Trophoblast cell (in vitro differentiated cells and primary cell): ENCODE measurements at regions not wholly inside any gene's neighbourhood (a gene's known extent, or its start where the extent isn't known, plus 50 kb on each side); places are given as distances from the start of the nearest gene placed in this dataset.
A peak's percentile ranks its signal among the peaks of the same experiment; 100 is the strongest.

Source experiments
- DNase-seq, 2 donors: peaks; one replicate each; pipeline ENCODE4 v3.0.0-alpha.2; 2016
- H2AFZ ChIP-seq: 2 replicates; pipeline ENCODE4 v1.6.1; 2013; ENCODE audit warnings: low read length, moderate library complexity, mild to moderate bottlenecking; ENCODE audit not compliant: insufficient read depth, poor library complexity
- H2AK5ac ChIP-seq: 2 replicates; pipeline ENCODE4 v1.6.1; 2013; ENCODE audit warnings: mild to moderate bottlenecking, low read length
- H2BK120ac ChIP-seq: 2 replicates; pipeline ENCODE4 v1.6.1; 2013; ENCODE audit warnings: low read length, mild to moderate bottlenecking, moderate library complexity; ENCODE audit not compliant: insufficient read depth, poor library complexity
- H2BK12ac ChIP-seq: 2 replicates; pipeline ENCODE4 v1.6.1; 2013; ENCODE audit warnings: mild to moderate bottlenecking, low read length, moderate library complexity
- H2BK5ac ChIP-seq: 2 replicates; pipeline ENCODE4 v1.6.1; 2013; ENCODE audit warnings: low read length, low read depth, moderate library complexity, mild to moderate bottlenecking; ENCODE audit not compliant: poor library complexity
- H3K14ac ChIP-seq: 2 replicates; pipeline ENCODE4 v1.6.1; 2013; ENCODE audit warnings: mild to moderate bottlenecking, low read length
- H3K18ac ChIP-seq: 2 replicates; pipeline ENCODE4 v1.6.1; 2013; ENCODE audit warnings: mild to moderate bottlenecking, low read length
- H3K23ac ChIP-seq: 2 replicates; pipeline ENCODE4 v1.6.1; 2013; ENCODE audit warnings: low read length
- H3K27ac ChIP-seq: 2 replicates; pipeline ENCODE4 v1.5.1; 2013; ENCODE audit warnings: low read depth, mild to moderate bottlenecking, inconsistent platforms, low read length, moderate library complexity
- H3K27me3 ChIP-seq: 2 replicates; pipeline ENCODE4 v1.6.1; 2013; ENCODE audit warnings: inconsistent platforms, mild to moderate bottlenecking, low read length, moderate library complexity; ENCODE audit not compliant: insufficient read depth
- H3K36me3 ChIP-seq, 2 experiments: 1 replicate in 1 of 2; 2 replicates in 1 of 2; pipeline ENCODE4 v1.6.1; 2013; ENCODE audit warnings: low read length in 2 of 2, mild to moderate bottlenecking in 2 of 2, moderate library complexity in 1 of 2; ENCODE audit not compliant: insufficient read depth in 2 of 2, control insufficient read depth in 1 of 2
- H3K4ac ChIP-seq: 2 replicates; pipeline ENCODE4 v1.6.1; 2013; ENCODE audit warnings: low read depth, mild to moderate bottlenecking, low read length, moderate library complexity
- H3K4me1 ChIP-seq, 2 experiments: 1 replicate in 1 of 2; 2 replicates in 1 of 2; pipeline ENCODE4 v1.6.1; 2013; ENCODE audit warnings: low read length in 2 of 2, mild to moderate bottlenecking in 2 of 2, moderate library complexity in 1 of 2; ENCODE audit not compliant: insufficient read depth in 2 of 2, control insufficient read depth in 1 of 2
- H3K4me2 ChIP-seq: 2 replicates; pipeline ENCODE4 v1.6.1; 2013; ENCODE audit warnings: inconsistent platforms, mild to moderate bottlenecking, low read length, moderate library complexity
- H3K4me3 ChIP-seq: 2 replicates; pipeline ENCODE4 v1.5.1; 2013; ENCODE audit warnings: mild to moderate bottlenecking, low read depth, low read length, inconsistent platforms
- H3K79me1 ChIP-seq: one replicate; pipeline ENCODE4 v1.6.1; 2013; ENCODE audit warnings: low read length
- H3K79me2 ChIP-seq: 2 replicates; pipeline ENCODE4 v1.6.1; 2013; ENCODE audit warnings: low read length, mild to moderate bottlenecking; ENCODE audit not compliant: control insufficient read depth, insufficient read depth, poor library complexity
- H3K9ac ChIP-seq: 2 replicates; pipeline ENCODE4 v1.6.1; 2013; ENCODE audit warnings: mild to moderate bottlenecking, low read length
- H3K9me3 ChIP-seq: 2 replicates; pipeline ENCODE4 v1.6.1; 2013; ENCODE audit warnings: low read depth, mild to moderate bottlenecking, control low read depth, inconsistent platforms, low read length; ENCODE audit not compliant: insufficient read depth
- H4K12ac ChIP-seq: 2 replicates; pipeline ENCODE4 v1.6.1; 2013; ENCODE audit warnings: low read depth, mild to moderate bottlenecking, low read length, moderate library complexity
- H4K8ac ChIP-seq: 2 replicates; pipeline ENCODE4 v1.6.1; 2013; ENCODE audit warnings: low read depth, mild to moderate bottlenecking, low read length, moderate library complexity
- H4K91ac ChIP-seq: one replicate; pipeline ENCODE4 v1.6.1; 2013; ENCODE audit warnings: low read depth, mild to moderate bottlenecking, low read length, moderate library complexity
- whole genome bisulfite sequencing: extraction: QIAGEN DNeasy Blood & Tissue Kit; methylation state at CpG from one replicate; pipeline ENCODE4 v1.1.7; 2013; ENCODE audit warnings: missing lambda C conversion rate; ENCODE audit not compliant: insufficient read length, insufficient coverage; ENCODE audit errors: extremely low coverage; 5-methylcytosine and 5-hydroxymethylcytosine counted together

DNA sequence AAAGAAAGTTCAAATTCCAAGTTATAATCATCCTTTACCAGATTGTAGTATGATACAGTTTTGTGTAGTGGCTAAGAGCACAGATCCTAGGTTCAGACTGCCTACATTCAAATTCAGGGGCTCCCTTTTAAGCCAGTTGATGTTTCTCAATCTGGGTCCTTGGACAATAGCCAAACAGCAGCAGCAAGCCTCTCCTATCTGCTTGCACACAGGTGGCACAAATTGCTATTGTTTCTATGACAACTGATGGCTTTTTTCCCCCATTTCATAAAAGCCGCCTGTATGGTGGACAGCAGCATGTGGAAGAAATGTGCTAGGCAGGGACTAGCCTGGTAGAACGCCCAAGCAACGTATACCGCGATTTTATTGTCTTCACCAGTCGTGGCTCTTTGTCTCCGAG, 76.5 kb downstream of the S1PR1 start:
- no peaks in the 10 kb centered on the region for H3K79me2 ChIP-seq
- H3K9ac ChIP-seq: no peak overlapping the region
- peaks cover 5 to 6% of the 10 kb centered on the region in 2 experiments for H3K4me1 ChIP-seq
- no peak overlapping the region for H2AK5ac ChIP-seq
- H2BK120ac ChIP-seq: no peak overlapping the region
- H2BK12ac ChIP-seq: no peak overlapping the region
- no peak for DNase-seq
- H4K12ac ChIP-seq: no peak overlapping the region
- no peak overlapping the region for H3K18ac ChIP-seq
- H4K8ac ChIP-seq: no peak overlapping the region
- no peak overlapping the region for H3K14ac ChIP-seq
- no peak overlapping the region for H3K27ac ChIP-seq
- WGBS: no CpG with 5 or more reads among the region's 7 CpGs
- no peaks in the 10 kb centered on the region for H3K36me3 ChIP-seq
- H4K91ac ChIP-seq: no peak overlapping the region
- no peak overlapping the region for H2AFZ ChIP-seq
- H3K79me1 ChIP-seq: no peaks in the 10 kb centered on the region
- H3K4me3 ChIP-seq: no peak overlapping the region
- H2BK5ac ChIP-seq: no peak overlapping the region
- H3K4me2 ChIP-seq: no peak overlapping the region
- no peak overlapping the region for H3K23ac ChIP-seq
- no peaks in the 10 kb centered on the region for H3K9me3 ChIP-seq
- peaks cover 7% of the 10 kb centered on the region for H3K27me3 ChIP-seq
- H3K4ac ChIP-seq: no peak overlapping the region

DNA sequence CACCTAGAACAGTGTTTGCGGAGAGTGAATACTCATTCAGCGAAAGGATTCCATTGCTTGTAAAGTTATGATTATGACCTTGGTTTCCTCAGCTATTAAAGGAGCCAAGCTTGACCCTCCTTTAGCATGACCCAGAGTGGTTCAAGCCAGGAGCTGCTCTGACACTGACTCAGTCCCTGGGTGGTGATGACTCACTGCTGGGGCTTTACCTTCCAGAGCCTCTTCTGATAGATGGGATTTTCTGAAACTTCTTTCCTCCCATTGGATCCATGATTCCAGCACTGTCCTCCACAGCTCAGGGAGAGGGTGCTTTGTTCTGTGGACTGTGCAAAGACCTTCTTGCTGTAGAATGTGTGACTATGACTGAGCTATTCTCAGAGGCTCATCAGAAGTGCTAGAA, 77.4 kb downstream of the S1PR1 start:
- H3K79me2 ChIP-seq: no peaks in the 10 kb centered on the region
- no peak overlapping the region for H2AK5ac ChIP-seq
- no peak overlapping the region for H2BK12ac ChIP-seq
- H2BK120ac ChIP-seq: no peak overlapping the region
- no peak overlapping the region for H3K23ac ChIP-seq
- no peak overlapping the region for H3K4me2 ChIP-seq
- H3K14ac ChIP-seq: no peak overlapping the region
- H3K18ac ChIP-seq: no peak overlapping the region
- no peak overlapping the region for H3K4ac ChIP-seq
- no peak overlapping the region for H4K91ac ChIP-seq
- H4K8ac ChIP-seq: no peak overlapping the region
- H3K9me3 ChIP-seq: no peaks in the 10 kb centered on the region
- WGBS: no CpG with 5 or more reads among the region's 2 CpGs
- no peak overlapping the region for H2AFZ ChIP-seq
- peaks cover 7% of the 10 kb centered on the region for H3K27me3 ChIP-seq
- H3K79me1 ChIP-seq: no peaks in the 10 kb centered on the region
- no peak overlapping the region for H3K4me3 ChIP-seq
- no peak overlapping the region for H3K27ac ChIP-seq
- no peak overlapping the region for H3K9ac ChIP-seq
- H3K4me1 ChIP-seq: peaks cover 5 to 6% of the 10 kb centered on the region in 2 experiments
- H2BK5ac ChIP-seq: no peak overlapping the region
- no peak overlapping the region for H4K12ac ChIP-seq
- DNase-seq: peak; percentile 8 to 36
- no peaks in the 10 kb centered on the region for H3K36me3 ChIP-seq

DNA sequence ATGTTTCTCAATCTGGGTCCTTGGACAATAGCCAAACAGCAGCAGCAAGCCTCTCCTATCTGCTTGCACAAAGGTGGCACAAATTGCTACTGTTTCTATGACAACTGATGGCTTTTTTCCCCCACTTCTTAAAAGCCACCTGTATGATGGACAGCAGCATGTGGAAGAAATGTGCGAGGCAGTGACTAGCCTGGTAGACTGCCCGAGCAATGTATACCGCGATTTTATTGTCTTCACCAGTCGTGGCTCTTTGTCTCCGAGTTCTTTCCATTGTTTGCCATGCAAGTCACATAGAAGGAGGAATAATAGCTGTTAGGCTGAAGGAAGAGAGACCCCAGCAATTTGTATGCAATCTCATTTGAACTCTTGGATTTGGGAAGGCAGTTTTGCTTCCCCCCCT, 79.4 kb downstream of the S1PR1 start:
- no peaks in the 10 kb centered on the region for H3K36me3 ChIP-seq
- H2AFZ ChIP-seq: no peak overlapping the region
- no peak for DNase-seq
- H2BK5ac ChIP-seq: no peak overlapping the region
- no peak overlapping the region for H4K91ac ChIP-seq
- no peak overlapping the region for H3K9ac ChIP-seq
- no peaks in the 10 kb centered on the region for H3K79me1 ChIP-seq
- no peak overlapping the region for H3K27ac ChIP-seq
- WGBS: no CpG with 5 or more reads among the region's 6 CpGs
- no peaks in the 10 kb centered on the region for H3K4me1 ChIP-seq
- H3K4ac ChIP-seq: no peak overlapping the region
- H3K4me2 ChIP-seq: no peak overlapping the region
- no peaks in the 10 kb centered on the region for H3K79me2 ChIP-seq
- no peak overlapping the region for H4K12ac ChIP-seq
- no peak overlapping the region for H2BK12ac ChIP-seq
- no peak overlapping the region for H3K18ac ChIP-seq
- no peak overlapping the region for H4K8ac ChIP-seq
- H3K23ac ChIP-seq: no peak overlapping the region
- H3K9me3 ChIP-seq: no peaks in the 10 kb centered on the region
- no peak overlapping the region for H2BK120ac ChIP-seq
- no peak overlapping the region for H3K4me3 ChIP-seq
- H3K27me3 ChIP-seq: peaks cover 4% of the 10 kb centered on the region
- no peak overlapping the region for H2AK5ac ChIP-seq
- no peak overlapping the region for H3K14ac ChIP-seq

GRCh38 chr1:101316799-101317198, 80.0 kb downstream of the S1PR1 start:
- no peak overlapping the region for H4K91ac ChIP-seq
- no peak overlapping the region for H3K18ac ChIP-seq
- no peak overlapping the region for H3K23ac ChIP-seq
- no peak for DNase-seq
- no peak overlapping the region for H3K27ac ChIP-seq
- no peak overlapping the region for H3K4me3 ChIP-seq
- peaks cover 2% of the 10 kb centered on the region for H3K27me3 ChIP-seq
- H3K9ac ChIP-seq: no peak overlapping the region
- H2BK12ac ChIP-seq: no peak overlapping the region
- H2BK5ac ChIP-seq: no peak overlapping the region
- no peak overlapping the region for H2AK5ac ChIP-seq
- no peak overlapping the region for H2BK120ac ChIP-seq
- no peaks in the 10 kb centered on the region for H3K36me3 ChIP-seq
- WGBS: no CpG with 5 or more reads among the region's 4 CpGs
- no peak overlapping the region for H3K4me2 ChIP-seq
- H3K79me2 ChIP-seq: no peaks in the 10 kb centered on the region
- H3K4me1 ChIP-seq: no peaks in the 10 kb centered on the region
- no peak overlapping the region for H4K12ac ChIP-seq
- H2AFZ ChIP-seq: no peak overlapping the region
- no peak overlapping the region for H4K8ac ChIP-seq
- no peaks in the 10 kb centered on the region for H3K9me3 ChIP-seq
- H3K14ac ChIP-seq: no peak overlapping the region
- H3K4ac ChIP-seq: no peak overlapping the region
- H3K79me1 ChIP-seq: no peaks in the 10 kb centered on the region
